ENCODE measurements at regions not wholly inside any gene's neighbourhood (a gene's known extent, or its start where the extent isn't known, plus 50 kb on each side); places are given as distances from the start of the nearest gene placed in this dataset.

GRCh38 chr15:100803171-100803440 is 76.5 kb upstream of the ALDH1A3 start:
- no peak for DNase-seq (ENCODE audit: low read depth)
- H3K4me3 ChIP-seq (ENCODE audit: low read depth, low read length), result no peak overlapping the region
- TF ChIP-seq CTCF (IDR thresholded peaks at IDR 0.05; ENCODE audit: low read depth, low read length, missing control alignments), result no peak
- in situ Hi-C loops (cut with HindIII; ENCODE audit: low sequenced_read_pairs), result no loop called here

- TF ChIP-seq CTCF (IDR thresholded peaks at IDR 0.05; ENCODE audit: low read depth, low read length, missing control alignments), result no peak
- no peak for DNase-seq (ENCODE audit: low read depth)
- in situ Hi-C loops (cut with HindIII; ENCODE audit: low sequenced_read_pairs), result no loop called here
- no peak overlapping the region for H3K4me3 ChIP-seq (ENCODE audit: low read depth, low read length)
Observed at GRCh38 chr15:100806157-100806556, 73.5 kb upstream of the ALDH1A3 start.

GRCh38 chr15:100807028-100807427 is 72.6 kb upstream of the ALDH1A3 start:
- no peak overlapping the region for H3K4me3 ChIP-seq (ENCODE audit: low read depth, low read length)
- no peak for DNase-seq (ENCODE audit: low read depth)
- in situ Hi-C loops (cut with HindIII; ENCODE audit: low sequenced_read_pairs), result no loop called here
- TF ChIP-seq CTCF (IDR thresholded peaks at IDR 0.05; ENCODE audit: low read depth, low read length, missing control alignments), result no peak

GRCh38 chr15:100808691-100809090 is 70.9 kb upstream of the ALDH1A3 start:
- in situ Hi-C loops (cut with HindIII; ENCODE audit: low sequenced_read_pairs), result no loop called here
- TF ChIP-seq CTCF (IDR thresholded peaks at IDR 0.05; ENCODE audit: low read depth, low read length, missing control alignments), result no peak

GRCh38 chr15:100809151-100809550 is 70.5 kb upstream of the ALDH1A3 start:
- DNase-seq (ENCODE audit: low read depth), result no peak
- in situ Hi-C loops (cut with HindIII; ENCODE audit: low sequenced_read_pairs), result no loop called here
- no peak overlapping the region for H3K4me3 ChIP-seq (ENCODE audit: low read depth, low read length)
- TF ChIP-seq CTCF (IDR thresholded peaks at IDR 0.05; ENCODE audit: low read depth, low read length, missing control alignments), result no peak

More at GRCh38 chr15:100808691-100809090, 70.9 kb upstream of the ALDH1A3 start:
- no peak overlapping the region for H3K4me3 ChIP-seq (ENCODE audit: low read depth, low read length)
- DNase-seq (ENCODE audit: low read depth), result no peak

GRCh38 chr15:100809587-100809986 is 70.0 kb upstream of the ALDH1A3 start:
- DNase-seq (ENCODE audit: low read depth), result no peak
- no peak overlapping the region for H3K4me3 ChIP-seq (ENCODE audit: low read depth, low read length)
- TF ChIP-seq CTCF (IDR thresholded peaks at IDR 0.05; ENCODE audit: low read depth, low read length, missing control alignments), result no peak
- in situ Hi-C loops (cut with HindIII; ENCODE audit: low sequenced_read_pairs), result no loop called here

GRCh38 chr15:100810229-100810628 is 69.4 kb upstream of the ALDH1A3 start:
- in situ Hi-C loops (cut with HindIII; ENCODE audit: low sequenced_read_pairs), result no loop called here
- TF ChIP-seq CTCF (IDR thresholded peaks at IDR 0.05; ENCODE audit: low read depth, low read length, missing control alignments), result no peak
- DNase-seq (ENCODE audit: low read depth), result no peak
- no peak overlapping the region for H3K4me3 ChIP-seq (ENCODE audit: low read depth, low read length)

Measured in astrocyte of the cerebellum (primary cell).